GM12878 (cell line): ENCODE measurements at regions not wholly inside any gene's neighbourhood (a gene's known extent, or its start where the extent isn't known, plus 50 kb on each side); places are given as distances from the start of the nearest gene placed in this dataset.

ENCODE experiments used
- ATAC-seq: fragments of 200-7000 bp; cut with Tn5 transposase; 3 replicates; pipeline ENCODE4 v1.9.1; 2020; ENCODE audit warnings: mild to moderate bottlenecking, moderate library complexity
- BruUV-seq: library from RNA; stranded (reverse); fragments of 400-500 nt; replicated peaks from 2 replicates; lab custom pipeline; 2021; lab: Mats Ljungman, UMichigan
- CTCF ChIA-PET: fragments of 300-600 bp; sonication (Branson Sonifier 250); formaldehyde crosslinking; extraction: SDS; loops from one replicate; lab custom pipeline; 2021; ENCODE audit warnings: inconsistent platforms; lab: Yijun Ruan, JAX
- POLR2A ChIA-PET: fragments of 350-600 bp; formaldehyde crosslinking; extraction: SDS; loops from one replicate; lab custom pipeline; 2021; ENCODE audit warnings: inconsistent platforms; lab: Charles Lee
- RAD21 ChIA-PET: fragments of 300-600 bp; sonication (Branson Sonifier 250); formaldehyde crosslinking; loops from one replicate; lab custom pipeline; 2023; ENCODE audit warnings: antibody characterized with exemption; ENCODE audit not compliant: unreplicated experiment; lab: Charles Lee
- SMC1A ChIA-PET: fragments of 300-600 bp; sonication (Branson Sonifier 250); formaldehyde crosslinking; loops from one replicate; lab custom pipeline; 2023; ENCODE audit not compliant: unreplicated experiment, uncharacterized antibody; lab: Charles Lee
- DNase-seq: peaks from one replicate; pipeline ENCODE4 v3.0.0-alpha.2; 2011; ENCODE audit warnings: low read depth, low spot score
- FAIRE-seq: peaks from 3 replicates; lab custom pipeline; 2011; peaks lifted over from hg19 to GRCh38; lab: Jason Lieb, UNC
- H2AFZ ChIP-seq: 2 replicates; pipeline ENCODE4 v1.6.0; 2011; ENCODE audit warnings: low read depth, low read length, control low read depth; ENCODE audit not compliant: control insufficient read depth
- H3K27ac ChIP-seq: 2 replicates; pipeline ENCODE4 v1.5.1; 2011; ENCODE audit warnings: control low read depth; ENCODE audit not compliant: control insufficient read depth, insufficient read depth
- H3K27me3 ChIP-seq, 2 experiments: replicated peaks in 1 of 2; 2 replicates each; pipeline versions ENCODE4 v1.6.0 to v1.6.1; 2011; ENCODE audit warnings: low read length in 1 of 2; ENCODE audit not compliant: control insufficient read depth in 2 of 2, insufficient read depth in 2 of 2
- H3K36me3 ChIP-seq, 2 experiments: 2 replicates each; pipeline ENCODE4 v1.5.1; 2011; ENCODE audit warnings: low read length in 1 of 2; ENCODE audit not compliant: control insufficient read depth in 2 of 2, insufficient read depth in 2 of 2
- H3K4me1 ChIP-seq: 2 replicates; pipeline ENCODE4 v1.6.1; 2011; ENCODE audit warnings: mild to moderate bottlenecking, low read length, moderate library complexity, mixed read lengths; ENCODE audit not compliant: control insufficient read depth, insufficient read depth
- H3K4me2 ChIP-seq: 2 replicates; pipeline ENCODE4 v1.6.0; 2011; ENCODE audit warnings: control low read depth; ENCODE audit not compliant: control insufficient read depth, insufficient read depth
- H3K4me3 ChIP-seq: fragments of 200-600 bp; sonication (generic); 2 replicates; pipeline ENCODE4 v1.5.1; 2016
- H3K79me2 ChIP-seq: 2 replicates; pipeline ENCODE4 v1.6.0; 2011; ENCODE audit warnings: low read length; ENCODE audit not compliant: control insufficient read depth, insufficient read depth
- H3K9ac ChIP-seq: 2 replicates; pipeline ENCODE4 v1.8.0; 2011; ENCODE audit warnings: low read length, control low read depth, mixed read lengths; ENCODE audit not compliant: control insufficient read depth, insufficient read depth
- H3K9me3 ChIP-seq: replicated peaks from 3 replicates; pipeline ENCODE4 v1.5.1; 2011; ENCODE audit warnings: mild to moderate bottlenecking, low read length; ENCODE audit not compliant: control insufficient read depth, insufficient read depth
- H4K20me1 ChIP-seq: 2 replicates; pipeline ENCODE4 v1.6.0; 2011; ENCODE audit not compliant: control insufficient read depth, insufficient read depth
- SIX5 ChIP-seq: IDR thresholded peaks from 2 replicates; pipeline ENCODE4 v1.6.1; 2011; ENCODE audit warnings: mild to moderate bottlenecking, low read depth, low read length, moderate library complexity; ENCODE audit not compliant: severe bottlenecking
- SMAD5 ChIP-seq: IDR thresholded peaks from 2 replicates; pipeline ENCODE4 v1.6.1; 2016; ENCODE audit warnings: antibody characterized with exemption, low read depth
- WRNIP1 ChIP-seq: IDR thresholded peaks from 2 replicates; pipeline ENCODE4 v1.6.1; 2011; ENCODE audit warnings: low read depth, low read length, improper control_type of control experiment, borderline replicate concordance
- WGBS: methylation state at CpG from one replicate; pipeline ENCODE4 v1.1.6; 2016; ENCODE audit warnings: low lambda C conversion rate; ENCODE audit not compliant: insufficient replicate concordance, insufficient coverage; ENCODE audit errors: missing lambda C conversion rate; 5-methylcytosine and 5-hydroxymethylcytosine counted together
- in situ Hi-C: fragments of 300-500 bp; cut with MboI; formaldehyde crosslinking; loops from 9 replicates; pipeline ENCODE4 v1.14.3; 2018; ENCODE audit warnings: mixed read lengths
- intact Hi-C: fragments of 100-400 bp; cut with micrococcal nuclease; formaldehyde crosslinking; loops from one replicate; pipeline ENCODE4 v1.14.2; 2022; ENCODE audit not compliant: unreplicated experiment

GRCh38 chr15:81959196-81959595 lies 86.6 kb downstream of the MEX3B start:
- intact Hi-C loops = no loop called here
- CTCF ChIA-PET = no interaction called here

GRCh38 chr15:81957698-81958097 lies 88.1 kb downstream of the MEX3B start:
- H3K27me3 ChIP-seq = no peaks in the 10 kb centered on the region
- H3K36me3 ChIP-seq = no peaks in the 10 kb centered on the region
- no TSS peak for BruUV-seq
- no peak for FAIRE-seq
- H3K9ac ChIP-seq = no peak overlapping the region
- ChIA-PET POLR2A (no interaction called here), CTCF (no interaction called here), RAD21 (no interaction called here), SMC1A (no interaction called here)
- H3K4me2 ChIP-seq = no peak overlapping the region
- H2AFZ ChIP-seq = no peak overlapping the region
- no peaks in the 10 kb centered on the region for H3K9me3 ChIP-seq
- intact Hi-C loops (no loop called here), in situ Hi-C loops (no loop called here)
- no peak overlapping the region for H3K4me3 ChIP-seq
- no peaks in the 10 kb centered on the region for H4K20me1 ChIP-seq
- H3K27ac ChIP-seq = no peak overlapping the region
- H3K79me2 ChIP-seq = no peaks in the 10 kb centered on the region
- DNase-seq = no peak
- TF ChIP-seq WRNIP1 = no peak
- ATAC-seq = no peak
- 26% methylated on average over 4 of the region's 4 CpGs for WGBS
- H3K4me1 ChIP-seq = no peaks in the 10 kb centered on the region

More at GRCh38 chr15:81959196-81959595, 86.6 kb downstream of the MEX3B start:
- no peak overlapping the region for H3K4me3 ChIP-seq
- ChIA-PET POLR2A (no interaction called here), SMC1A (no interaction called here), RAD21 (no interaction called here)
- DNase-seq (no peak), ATAC-seq (no peak), FAIRE-seq (no peak)
- H3K9ac ChIP-seq = no peak overlapping the region
- H3K9me3 ChIP-seq = no peaks in the 10 kb centered on the region
- no peak overlapping the region for H2AFZ ChIP-seq
- no peaks in the 10 kb centered on the region for H3K36me3 ChIP-seq
- H4K20me1 ChIP-seq = no peaks in the 10 kb centered on the region
- H3K27me3 ChIP-seq = no peaks in the 10 kb centered on the region
- H3K27ac ChIP-seq = no peak overlapping the region
- H3K4me1 ChIP-seq = no peaks in the 10 kb centered on the region
- no peak overlapping the region for H3K4me2 ChIP-seq
- in situ Hi-C loops = no loop called here
- TF ChIP-seq SMAD5 (no peak), SIX5 (no peak)
- BruUV-seq = no TSS peak
- 67% methylated on average over 3 of the region's 3 CpGs for WGBS
- no peaks in the 10 kb centered on the region for H3K79me2 ChIP-seq
